Progenitor cell of endocrine pancreas (in vitro differentiated cells): ENCODE measurements at regions not wholly inside any gene's neighbourhood (a gene's known extent, or its start where the extent isn't known, plus 50 kb on each side); places are given as distances from the start of the nearest gene placed in this dataset.

ENCODE experiments used
- DNase-seq: peaks from one replicate; pipeline ENCODE4 v3.0.0; 2021; ENCODE audit warnings: low spot score; ENCODE audit not compliant: unreplicated experiment
- H3K27ac Mint-ChIP-seq: 2 replicates; pipeline ENCODE4 v1.8.0; 2021; ENCODE audit warnings: mild to moderate bottlenecking, moderate library complexity, mixed read lengths
- H3K27me3 Mint-ChIP-seq: 2 replicates; pipeline ENCODE4 v1.8.0; 2021; ENCODE audit warnings: mixed read lengths
- H3K36me3 Mint-ChIP-seq: 2 replicates; pipeline ENCODE4 v1.8.0; 2022; ENCODE audit warnings: mixed read lengths; ENCODE audit not compliant: insufficient read depth
- H3K4me1 Mint-ChIP-seq: 2 replicates; pipeline ENCODE4 v1.8.0; 2021; ENCODE audit warnings: low read depth, mixed read lengths
- H3K4me3 Mint-ChIP-seq: 2 replicates; pipeline ENCODE4 v1.8.0; 2021; ENCODE audit warnings: low read depth, mild to moderate bottlenecking, moderate library complexity, mixed read lengths
- H3K9me3 Mint-ChIP-seq: 2 replicates; pipeline ENCODE4 v1.8.0; 2021; ENCODE audit warnings: low read depth, mixed read lengths
- TF ChIP-seq, protein P1 (sequence below): fragments of 200-600 bp; sonication (generic); IDR thresholded peaks from one replicate; pipeline ENCODE4 v1.5.0; 2021; ENCODE audit warnings: antibody characterized with exemption, mild to moderate bottlenecking; ENCODE audit not compliant: unreplicated experiment

GRCh38 chr10:36109399-36110023 is 467.4 kb upstream of the FZD8 start:
- H3K27ac Mint-ChIP-seq = peak overlapping the region; percentile 79
- H3K4me3 Mint-ChIP-seq = peak overlapping the region; percentile 9
- TF ChIP-seq, protein P1, sequence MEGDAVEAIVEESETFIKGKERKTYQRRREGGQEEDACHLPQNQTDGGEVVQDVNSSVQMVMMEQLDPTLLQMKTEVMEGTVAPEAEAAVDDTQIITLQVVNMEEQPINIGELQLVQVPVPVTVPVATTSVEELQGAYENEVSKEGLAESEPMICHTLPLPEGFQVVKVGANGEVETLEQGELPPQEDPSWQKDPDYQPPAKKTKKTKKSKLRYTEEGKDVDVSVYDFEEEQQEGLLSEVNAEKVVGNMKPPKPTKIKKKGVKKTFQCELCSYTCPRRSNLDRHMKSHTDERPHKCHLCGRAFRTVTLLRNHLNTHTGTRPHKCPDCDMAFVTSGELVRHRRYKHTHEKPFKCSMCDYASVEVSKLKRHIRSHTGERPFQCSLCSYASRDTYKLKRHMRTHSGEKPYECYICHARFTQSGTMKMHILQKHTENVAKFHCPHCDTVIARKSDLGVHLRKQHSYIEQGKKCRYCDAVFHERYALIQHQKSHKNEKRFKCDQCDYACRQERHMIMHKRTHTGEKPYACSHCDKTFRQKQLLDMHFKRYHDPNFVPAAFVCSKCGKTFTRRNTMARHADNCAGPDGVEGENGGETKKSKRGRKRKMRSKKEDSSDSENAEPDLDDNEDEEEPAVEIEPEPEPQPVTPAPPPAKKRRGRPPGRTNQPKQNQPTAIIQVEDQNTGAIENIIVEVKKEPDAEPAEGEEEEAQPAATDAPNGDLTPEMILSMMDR = no peak
- H3K36me3 Mint-ChIP-seq = no peaks in the 10 kb centered on the region
- H3K4me1 Mint-ChIP-seq = peaks cover 27% of the 10 kb centered on the region
- no peaks in the 10 kb centered on the region for H3K27me3 Mint-ChIP-seq
- no peak for DNase-seq
- no peaks in the 10 kb centered on the region for H3K9me3 Mint-ChIP-seq

DNA sequence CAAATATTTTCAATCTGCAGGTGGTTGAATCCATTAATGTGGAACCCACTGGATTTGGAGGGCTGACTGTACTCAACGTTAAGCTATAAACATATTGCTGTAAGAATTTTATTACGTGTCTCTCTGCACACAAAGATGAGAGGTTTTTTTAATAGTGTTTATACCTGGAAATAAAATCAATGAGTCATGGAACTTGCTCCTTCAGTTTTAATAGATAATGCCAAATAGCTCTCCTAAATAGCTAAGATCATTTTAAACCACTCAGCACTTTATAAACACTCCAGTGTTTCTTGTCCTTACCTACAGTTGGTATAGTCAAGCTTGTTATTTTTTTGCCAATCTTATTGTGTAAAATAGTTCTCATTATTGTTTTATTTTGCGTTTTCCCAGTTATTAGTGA is 455.6 kb upstream of the FZD8 start:
- Mint-ChIP-seq H3K4me1 (no peaks in the 10 kb centered on the region), H3K27ac (no peak overlapping the region), H3K9me3 (peaks cover 10% of the 10 kb centered on the region), H3K27me3 (no peaks in the 10 kb centered on the region), H3K4me3 (no peak overlapping the region), H3K36me3 (no peaks in the 10 kb centered on the region)
- TF ChIP-seq, protein P1 = no peak
- no peak for DNase-seq

DNA sequence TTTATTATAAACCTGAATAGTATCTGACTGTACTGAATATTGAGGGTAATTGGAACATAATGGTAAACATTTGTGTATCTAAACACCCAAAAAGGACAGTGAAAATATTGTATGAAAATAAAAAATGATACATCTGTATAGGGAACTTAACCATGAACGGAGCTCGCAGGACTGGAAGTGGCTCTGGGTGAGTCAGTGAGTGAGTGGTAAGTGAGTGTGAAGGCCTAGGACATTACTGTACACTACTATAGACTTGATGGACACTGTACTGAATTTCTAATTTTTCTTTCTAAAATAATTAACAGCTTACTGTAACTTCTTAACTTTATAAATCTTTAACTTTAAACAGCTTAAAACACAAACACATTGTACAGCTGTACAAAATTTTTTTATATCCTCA is 454.5 kb upstream of the FZD8 start:
- Mint-ChIP-seq H3K27ac (no peak overlapping the region), H3K36me3 (no peaks in the 10 kb centered on the region), H3K27me3 (no peaks in the 10 kb centered on the region), H3K4me1 (no peaks in the 10 kb centered on the region), H3K4me3 (no peak overlapping the region), H3K9me3 (peaks cover 6% of the 10 kb centered on the region)
- TF ChIP-seq, protein P1 = no peak
- no peak for DNase-seq

DNA sequence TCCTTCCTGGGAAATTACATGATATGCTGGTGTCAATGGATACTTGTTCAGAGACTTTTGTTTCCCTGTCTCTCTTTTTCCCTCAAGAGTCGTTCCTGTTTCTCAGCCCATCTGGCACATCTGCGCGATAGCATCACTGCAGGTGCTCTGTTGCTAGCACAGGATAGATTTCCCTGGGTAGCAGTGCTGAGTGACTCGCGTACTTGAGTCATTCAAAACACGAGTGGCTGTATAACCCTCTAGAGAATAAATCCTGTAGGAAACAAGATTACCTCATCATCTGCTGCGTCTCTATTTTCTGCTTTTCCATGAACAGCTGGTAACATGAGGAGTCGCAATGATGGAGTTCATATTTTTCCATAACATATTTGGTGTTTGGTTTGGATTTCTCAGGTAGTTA is 452.0 kb upstream of the FZD8 start:
- TF ChIP-seq, protein P1 = no peak
- DNase-seq = no peak
- H3K4me1 Mint-ChIP-seq = no peaks in the 10 kb centered on the region

GRCh38 chr10:36092116-36092515 is 450.0 kb upstream of the FZD8 start:
- Mint-ChIP-seq H3K27me3 (no peaks in the 10 kb centered on the region), H3K27ac (no peak overlapping the region)

More for the DNA sequence above, 452.0 kb upstream of the FZD8 start:
- no peaks in the 10 kb centered on the region for H3K27me3 Mint-ChIP-seq
- no peak overlapping the region for H3K4me3 Mint-ChIP-seq
- no peak overlapping the region for H3K27ac Mint-ChIP-seq
- peaks cover 4% of the 10 kb centered on the region for H3K9me3 Mint-ChIP-seq
- no peaks in the 10 kb centered on the region for H3K36me3 Mint-ChIP-seq

More at GRCh38 chr10:36092116-36092515, 450.0 kb upstream of the FZD8 start:
- H3K4me3 Mint-ChIP-seq = no peak overlapping the region
- peaks cover 9% of the 10 kb centered on the region for H3K4me1 Mint-ChIP-seq
- TF ChIP-seq, protein P1 = no peak
- no peaks in the 10 kb centered on the region for H3K36me3 Mint-ChIP-seq
- DNase-seq = no peak
- H3K9me3 Mint-ChIP-seq = peaks cover 2% of the 10 kb centered on the region
